H9 (cell line): ENCODE measurements at regions not wholly inside any gene's neighbourhood (a gene's known extent, or its start where the extent isn't known, plus 50 kb on each side); places are given as distances from the start of the nearest gene placed in this dataset.

Experiments
- DNase-seq: peaks from one replicate; pipeline ENCODE4 v3.0.0-alpha.2; 2017
- H2AFZ ChIP-seq: one replicate; pipeline ENCODE4 v1.6.1; 2013; ENCODE audit warnings: mild to moderate bottlenecking, low read length, control low read depth, moderate library complexity
- H2AK5ac ChIP-seq: 2 replicates; pipeline ENCODE4 v1.6.1; 2013; ENCODE audit warnings: low read length, control low read depth, mixed read lengths; ENCODE audit not compliant: insufficient read length
- H2BK120ac ChIP-seq: one replicate; pipeline ENCODE4 v1.6.1; 2013; ENCODE audit warnings: low read depth, mild to moderate bottlenecking, low read length, control low read depth, inconsistent platforms; ENCODE audit not compliant: poor library complexity, severe bottlenecking
- H2BK12ac ChIP-seq: 2 replicates; pipeline ENCODE4 v1.6.1; 2013; ENCODE audit warnings: low read length, control low read depth, mixed read lengths, low read depth; ENCODE audit not compliant: insufficient read length
- H2BK15ac ChIP-seq: 2 replicates; pipeline ENCODE4 v1.6.1; 2013; ENCODE audit warnings: low read depth, low read length, control low read depth
- H2BK20ac ChIP-seq: one replicate; pipeline ENCODE4 v1.6.1; 2013; ENCODE audit warnings: low read depth, mild to moderate bottlenecking, low read length, control low read depth, inconsistent platforms; ENCODE audit not compliant: poor library complexity, severe bottlenecking
- H2BK5ac ChIP-seq: 2 replicates; pipeline ENCODE4 v1.6.1; 2013; ENCODE audit warnings: low read length, control low read depth, mixed read lengths; ENCODE audit not compliant: insufficient read length
- H3K14ac ChIP-seq: 2 replicates; pipeline ENCODE4 v1.6.1; 2013; ENCODE audit warnings: low read length, control low read depth; ENCODE audit not compliant: insufficient read depth
- H3K18ac ChIP-seq: 2 replicates; pipeline ENCODE4 v1.6.1; 2013; ENCODE audit warnings: low read depth, mild to moderate bottlenecking, mixed read lengths, low read length, control low read depth; ENCODE audit not compliant: insufficient read length
- H3K23ac ChIP-seq: 2 replicates; pipeline ENCODE4 v1.6.1; 2013; ENCODE audit warnings: low read length, control low read depth, mixed read lengths, low read depth; ENCODE audit not compliant: insufficient read length
- H3K23me2 ChIP-seq: 2 replicates; pipeline ENCODE4 v1.6.1; 2013; ENCODE audit warnings: low read depth, mild to moderate bottlenecking, mixed read lengths, low read length, control low read depth; ENCODE audit not compliant: insufficient read length, poor library complexity, severe bottlenecking
- H3K27ac ChIP-seq: 2 replicates; pipeline ENCODE4 v1.5.1; 2013; ENCODE audit warnings: low read length, control low read depth, mixed read lengths, low read depth; ENCODE audit not compliant: insufficient read length
- H3K27me3 ChIP-seq: 2 replicates; pipeline ENCODE4 v1.6.1; 2013; ENCODE audit warnings: low read length, control low read depth, inconsistent platforms; ENCODE audit not compliant: insufficient read depth
- H3K4ac ChIP-seq: 2 replicates; pipeline ENCODE4 v1.6.1; 2013; ENCODE audit warnings: low read depth, mild to moderate bottlenecking, control low read depth, inconsistent platforms, low read length, moderate library complexity
- H3K4me1 ChIP-seq: 2 replicates; pipeline ENCODE4 v1.6.1; 2013; ENCODE audit warnings: low read length, control low read depth, inconsistent platforms; ENCODE audit not compliant: insufficient read depth
- H3K4me2 ChIP-seq: 2 replicates; pipeline ENCODE4 v1.6.1; 2013; ENCODE audit warnings: low read length, control low read depth, mixed read lengths; ENCODE audit not compliant: insufficient read length, insufficient read depth
- H3K56ac ChIP-seq: 2 replicates; pipeline ENCODE4 v1.6.1; 2013; ENCODE audit warnings: low read depth, mild to moderate bottlenecking, mixed read lengths, low read length, control low read depth; ENCODE audit not compliant: insufficient read length
- H3K79me1 ChIP-seq: 2 replicates; pipeline ENCODE4 v1.6.1; 2013; ENCODE audit warnings: low read depth, mild to moderate bottlenecking, moderate library complexity, low read length, control low read depth, inconsistent platforms; ENCODE audit not compliant: insufficient read depth, poor library complexity, severe bottlenecking
- H3K79me2 ChIP-seq: 2 replicates; pipeline ENCODE4 v1.6.1; 2013; ENCODE audit warnings: low read length, control low read depth, inconsistent platforms; ENCODE audit not compliant: insufficient read depth
- H3K9ac ChIP-seq: 2 replicates; pipeline ENCODE4 v1.6.1; 2013; ENCODE audit warnings: low read length, control low read depth, mixed read lengths; ENCODE audit not compliant: insufficient read length; ENCODE audit errors: extremely low read depth
- H3K9me3 ChIP-seq: one replicate; pipeline ENCODE4 v1.6.1; 2013; ENCODE audit warnings: low read depth, low read length, inconsistent platforms; ENCODE audit not compliant: control insufficient read depth
- H3T11ph ChIP-seq: one replicate; pipeline ENCODE4 v1.6.1; 2013; ENCODE audit warnings: mild to moderate bottlenecking, low read length, control low read depth, inconsistent platforms
- H4K20me1 ChIP-seq: one replicate; pipeline ENCODE4 v1.6.1; 2013; ENCODE audit not compliant: control insufficient read depth, insufficient read length, insufficient read depth
- H4K5ac ChIP-seq: 2 replicates; pipeline ENCODE4 v1.6.1; 2013; ENCODE audit warnings: low read depth, mild to moderate bottlenecking, mixed read lengths, low read length, control low read depth; ENCODE audit not compliant: insufficient read length
- H4K8ac ChIP-seq: replicated peaks from 2 replicates; pipeline ENCODE4 v1.6.1; 2013; ENCODE audit warnings: low read length, control low read depth, mixed read lengths, low read depth; ENCODE audit not compliant: insufficient read length
- H4K91ac ChIP-seq: 2 replicates; pipeline ENCODE4 v1.6.1; 2013; ENCODE audit warnings: low read depth, mild to moderate bottlenecking, moderate library complexity, mixed read lengths, low read length, control low read depth; ENCODE audit not compliant: insufficient read length
- H3K27ac Mint-ChIP-seq, 3 experiments: 2 replicates in 2 of 3; 3 replicates in 1 of 3; pipeline ENCODE4 v1.8.0; 2020 to 2021; ENCODE audit warnings: mixed read lengths in 3 of 3, mild to moderate bottlenecking in 1 of 3, moderate library complexity in 1 of 3
- H3K27me3 Mint-ChIP-seq: 2 replicates; pipeline ENCODE4 v1.8.0; 2021; ENCODE audit warnings: low read depth, mild to moderate bottlenecking, moderate library complexity, mixed read lengths
- H3K36me3 Mint-ChIP-seq, 3 experiments: 2 replicates in 2 of 3; 3 replicates in 1 of 3; pipeline ENCODE4 v1.8.0; 2020 to 2021; ENCODE audit warnings: low read depth in 3 of 3, mixed read lengths in 3 of 3; ENCODE audit not compliant: insufficient read depth in 1 of 3
- H3K4me1 Mint-ChIP-seq, 2 experiments: 2 replicates each; pipeline ENCODE4 v1.8.0; 2020; ENCODE audit warnings: mixed read lengths in 2 of 2
- H3K4me3 Mint-ChIP-seq, 2 experiments: 2 replicates in 1 of 2; 3 replicates in 1 of 2; pipeline ENCODE4 v1.8.0; 2020 to 2021; ENCODE audit warnings: mild to moderate bottlenecking in 2 of 2, mixed read lengths in 2 of 2, moderate library complexity in 1 of 2
- H3K9me3 Mint-ChIP-seq, 2 experiments: 2 replicates in 1 of 2; 3 replicates in 1 of 2; pipeline ENCODE4 v1.8.0; 2020; ENCODE audit warnings: mild to moderate bottlenecking in 2 of 2, mixed read lengths in 2 of 2, moderate library complexity in 1 of 2
- WGBS: extraction: QIAGEN DNeasy Blood & Tissue Kit; methylation state at CpG from one replicate; pipeline ENCODE4 v1.1.7; 2013; ENCODE audit warnings: missing lambda C conversion rate, low lambda C conversion rate, mixed read lengths; ENCODE audit not compliant: insufficient read length; ENCODE audit errors: extremely low coverage; 5-methylcytosine and 5-hydroxymethylcytosine counted together
- TF ChIP-seq, protein P1 (sequence below): fragments of 200-600 bp; sonication (generic); conservative IDR thresholded peaks from 3 replicates; pipeline ENCODE4 v1.8.0; 2021; ENCODE audit warnings: antibody characterized with exemption, mild to moderate bottlenecking

DNA sequence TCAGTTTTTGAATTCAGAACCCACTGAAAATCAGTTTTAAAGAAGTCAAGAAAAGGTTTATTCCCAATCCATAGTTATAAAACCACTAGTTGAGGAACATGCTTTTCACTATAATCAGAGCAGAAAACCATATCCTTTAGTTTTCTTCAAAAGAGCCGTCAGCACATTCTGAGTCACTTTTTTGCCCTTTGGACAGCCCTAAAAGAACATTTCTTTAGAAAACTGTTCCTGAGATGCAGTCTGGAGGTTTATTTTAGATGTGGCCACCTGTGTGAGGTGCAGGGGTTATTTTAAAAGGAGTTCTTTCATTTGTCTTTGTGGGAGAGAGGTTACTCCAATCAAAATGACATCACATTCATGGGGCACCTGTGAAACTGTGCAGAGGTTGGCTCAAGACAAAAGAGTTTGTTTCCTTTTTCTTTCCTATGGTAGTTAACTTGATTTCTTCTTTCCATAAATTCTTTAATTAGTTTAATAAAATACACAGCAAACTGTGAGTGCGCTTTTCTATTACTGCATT, 221.6 kb upstream of the RPS23 start:
- Histone ChIP-seq H3K9ac (no peak overlapping the region), H2BK15ac (no peak overlapping the region), H3K14ac (no peak overlapping the region), H3K27me3 (no peaks in the 10 kb centered on the region), H2BK5ac (no peak overlapping the region), H3K18ac (no peak overlapping the region), H3K23ac (no peak overlapping the region), H3T11ph (no peak overlapping the region), H4K5ac (no peak overlapping the region), H4K8ac (no peak overlapping the region), H2BK20ac (no peak overlapping the region), H4K91ac (no peak overlapping the region), H3K23me2 (no peaks in the 10 kb centered on the region), H3K27ac (no peak overlapping the region), H2AK5ac (no peak overlapping the region), H3K4me1 (no peaks in the 10 kb centered on the region), H2BK120ac (no peak overlapping the region), H3K56ac (no peak overlapping the region), H2AFZ (no peak overlapping the region), H3K4ac (no peak overlapping the region), H4K20me1 (no peaks in the 10 kb centered on the region), H3K9me3 (no peaks in the 10 kb centered on the region), H2BK12ac (no peak overlapping the region), H3K79me2 (no peaks in the 10 kb centered on the region), H3K79me1 (no peaks in the 10 kb centered on the region), H3K4me2 (no peak overlapping the region)
- H3K27ac Mint-ChIP-seq: no peak overlapping the region
- no peaks in the 10 kb centered on the region for H3K4me1 Mint-ChIP-seq
- H3K36me3 Mint-ChIP-seq: peaks cover 0 to 4% (median 2%) of the 10 kb centered on the region in 3 experiments; a peak in 2 of 7 replicates
- WGBS: no CpG with 5 or more reads among the region's 2 CpGs
- DNase-seq: no peak
- H3K9me3 Mint-ChIP-seq: peaks cover 3 to 6% of the 10 kb centered on the region in 2 experiments; a peak in 3 of 5 replicates
- TF ChIP-seq, protein P1, sequence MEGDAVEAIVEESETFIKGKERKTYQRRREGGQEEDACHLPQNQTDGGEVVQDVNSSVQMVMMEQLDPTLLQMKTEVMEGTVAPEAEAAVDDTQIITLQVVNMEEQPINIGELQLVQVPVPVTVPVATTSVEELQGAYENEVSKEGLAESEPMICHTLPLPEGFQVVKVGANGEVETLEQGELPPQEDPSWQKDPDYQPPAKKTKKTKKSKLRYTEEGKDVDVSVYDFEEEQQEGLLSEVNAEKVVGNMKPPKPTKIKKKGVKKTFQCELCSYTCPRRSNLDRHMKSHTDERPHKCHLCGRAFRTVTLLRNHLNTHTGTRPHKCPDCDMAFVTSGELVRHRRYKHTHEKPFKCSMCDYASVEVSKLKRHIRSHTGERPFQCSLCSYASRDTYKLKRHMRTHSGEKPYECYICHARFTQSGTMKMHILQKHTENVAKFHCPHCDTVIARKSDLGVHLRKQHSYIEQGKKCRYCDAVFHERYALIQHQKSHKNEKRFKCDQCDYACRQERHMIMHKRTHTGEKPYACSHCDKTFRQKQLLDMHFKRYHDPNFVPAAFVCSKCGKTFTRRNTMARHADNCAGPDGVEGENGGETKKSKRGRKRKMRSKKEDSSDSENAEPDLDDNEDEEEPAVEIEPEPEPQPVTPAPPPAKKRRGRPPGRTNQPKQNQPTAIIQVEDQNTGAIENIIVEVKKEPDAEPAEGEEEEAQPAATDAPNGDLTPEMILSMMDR: no peak
- H3K4me3 Mint-ChIP-seq: no peak overlapping the region
- no peaks in the 10 kb centered on the region for H3K27me3 Mint-ChIP-seq
